ENCODE measurements at regions not wholly inside any gene's neighbourhood (a gene's known extent, or its start where the extent isn't known, plus 50 kb on each side); places are given as distances from the start of the nearest gene placed in this dataset.

DNA sequence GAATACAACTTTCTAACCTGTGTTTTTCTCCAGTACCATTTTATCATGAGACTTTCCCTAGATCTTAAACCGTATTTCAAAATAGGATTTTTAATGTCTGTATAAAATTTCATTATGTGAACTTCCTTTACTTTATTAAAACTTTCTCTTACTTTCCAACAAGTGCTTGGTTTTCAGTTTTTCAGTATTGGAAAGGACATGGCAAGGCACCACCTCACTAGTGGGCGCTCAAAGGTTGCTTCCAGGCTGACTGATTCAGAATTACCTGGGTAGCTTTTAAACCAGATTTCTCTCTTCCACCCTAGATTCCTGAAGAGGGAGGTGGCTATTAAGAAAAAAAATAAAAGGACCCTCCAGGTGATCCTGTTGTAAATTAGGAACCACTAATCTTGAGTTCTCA lies 236.6 kb downstream of the SOX2 start:
- Histone ChIP-seq H3K9me3 (ENCODE audit: control insufficient read depth in 2 of 3, insufficient read depth in 1 of 3, low read length in 3 of 3) (no peaks in the 10 kb centered on the region), H3K4me3 (ENCODE audit: low read length in 3 of 3) (no peak overlapping the region), H3K36me3 (ENCODE audit: control insufficient read depth in 2 of 3, insufficient read depth in 3 of 3, low read length in 3 of 3) (no peaks in the 10 kb centered on the region), H3K27me3 (ENCODE audit: control insufficient read depth, insufficient read depth, low read length) (no peaks in the 10 kb centered on the region), H3K4me1 (ENCODE audit: control insufficient read depth in 2 of 3, insufficient read depth in 2 of 3, low read depth in 1 of 3, low read length in 3 of 3) (no peaks in the 10 kb centered on the region), H3K27ac (ENCODE audit: low read depth in 2 of 2, low read length in 2 of 2) (no peak overlapping the region), H3K9ac (ENCODE audit: low read length in 3 of 3) (no peak overlapping the region)
- intact Hi-C loops (cut with DNase I) = no loop called here
- no peak for TF ChIP-seq CTCF (IDR thresholded peaks at IDR 0.05; ENCODE audit: borderline replicate concordance, extremely low read depth, insufficient read depth)
- DNase-seq (no peak), FAIRE-seq (no peak)

GRCh38 chr3:181952221-181952620 lies 240.5 kb downstream of the SOX2 start:
- Histone ChIP-seq H3K4me1 (ENCODE audit: control insufficient read depth in 2 of 3, insufficient read depth in 2 of 3, low read depth in 1 of 3, low read length in 3 of 3) (no peaks in the 10 kb centered on the region), H3K4me3 (ENCODE audit: low read length in 3 of 3) (no peak overlapping the region), H3K9me3 (ENCODE audit: control insufficient read depth in 2 of 3, insufficient read depth in 1 of 3, low read length in 3 of 3) (no peaks in the 10 kb centered on the region), H3K27me3 (ENCODE audit: control insufficient read depth, insufficient read depth, low read length) (no peaks in the 10 kb centered on the region), H3K36me3 (ENCODE audit: control insufficient read depth in 2 of 3, insufficient read depth in 3 of 3, low read length in 3 of 3) (no peaks in the 10 kb centered on the region), H3K27ac (ENCODE audit: low read depth in 2 of 2, low read length in 2 of 2) (no peak overlapping the region), H3K9ac (ENCODE audit: low read length in 3 of 3) (no peak overlapping the region)
- FAIRE-seq (no peak), DNase-seq (no peak)
- TF ChIP-seq CTCF (IDR thresholded peaks at IDR 0.05; ENCODE audit: borderline replicate concordance, extremely low read depth, insufficient read depth) = no peak
- intact Hi-C loops (cut with DNase I) = no loop called here

DNA sequence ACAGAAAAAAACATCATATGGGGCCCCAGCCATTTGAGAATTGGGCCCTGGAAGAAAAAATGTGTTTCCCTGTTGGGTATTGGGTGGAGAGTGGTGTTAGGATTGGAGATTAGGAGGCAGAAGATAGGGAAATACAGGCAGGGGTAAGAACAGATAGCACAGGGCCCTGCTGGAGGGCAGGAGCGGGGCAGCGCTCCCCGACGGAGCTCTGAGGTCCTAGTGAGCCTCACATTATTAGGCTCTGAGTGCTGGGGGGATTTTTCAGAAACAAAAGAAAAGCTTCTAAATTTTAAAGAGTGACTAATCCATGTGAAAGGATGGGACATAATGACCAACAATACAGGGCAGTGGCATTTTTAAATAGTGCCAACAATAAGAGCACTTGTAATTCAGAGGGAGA lies 241.2 kb downstream of the SOX2 start:
- H3K9ac ChIP-seq (ENCODE audit: low read length in 3 of 3) = no peak overlapping the region
- H3K4me3 ChIP-seq (ENCODE audit: low read length in 3 of 3) = no peak overlapping the region
- no peaks in the 10 kb centered on the region for H3K27me3 ChIP-seq (ENCODE audit: control insufficient read depth, insufficient read depth, low read length)
- intact Hi-C loops (cut with DNase I) = no loop called here
- no peaks in the 10 kb centered on the region for H3K9me3 ChIP-seq (ENCODE audit: control insufficient read depth in 2 of 3, insufficient read depth in 1 of 3, low read length in 3 of 3)
- H3K27ac ChIP-seq (ENCODE audit: low read depth in 2 of 2, low read length in 2 of 2) = no peak overlapping the region
- H3K36me3 ChIP-seq (ENCODE audit: control insufficient read depth in 2 of 3, insufficient read depth in 3 of 3, low read length in 3 of 3) = no peaks in the 10 kb centered on the region
- no peaks in the 10 kb centered on the region for H3K4me1 ChIP-seq (ENCODE audit: control insufficient read depth in 2 of 3, insufficient read depth in 2 of 3, low read depth in 1 of 3, low read length in 3 of 3)
- TF ChIP-seq CTCF (IDR thresholded peaks at IDR 0.05; ENCODE audit: borderline replicate concordance, extremely low read depth, insufficient read depth) = no peak
- FAIRE-seq (no peak), DNase-seq (no peak)

DNA sequence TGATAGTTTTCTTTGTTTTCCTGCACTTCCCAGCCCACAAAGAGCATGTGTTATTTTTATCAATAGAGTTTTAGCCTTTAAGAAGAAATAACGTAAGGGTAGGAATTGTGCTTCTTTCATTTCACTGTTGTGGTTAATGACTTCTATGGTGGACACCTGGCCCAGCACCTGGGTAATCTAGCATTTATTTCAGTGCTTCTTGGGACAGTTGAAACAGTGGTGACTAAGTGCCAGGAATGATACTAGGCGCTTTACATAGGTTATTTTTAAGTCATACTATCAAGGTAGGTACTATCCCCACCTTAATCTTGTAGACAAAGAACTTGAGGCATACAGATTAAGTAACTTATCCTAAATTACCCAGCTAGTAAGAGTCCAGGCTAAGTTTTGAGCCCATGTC lies 243.8 kb downstream of the SOX2 start:
- intact Hi-C loops (cut with DNase I) = no loop called here
- FAIRE-seq = no peak
- no peak for DNase-seq

More for the DNA sequence above, 243.8 kb downstream of the SOX2 start:
- H3K27me3 ChIP-seq (ENCODE audit: control insufficient read depth, insufficient read depth, low read length) = no peaks in the 10 kb centered on the region
- no peaks in the 10 kb centered on the region for H3K4me1 ChIP-seq (ENCODE audit: control insufficient read depth in 2 of 3, insufficient read depth in 2 of 3, low read depth in 1 of 3, low read length in 3 of 3)
- no peaks in the 10 kb centered on the region for H3K36me3 ChIP-seq (ENCODE audit: control insufficient read depth in 2 of 3, insufficient read depth in 3 of 3, low read length in 3 of 3)
- no peaks in the 10 kb centered on the region for H3K9me3 ChIP-seq (ENCODE audit: control insufficient read depth in 2 of 3, insufficient read depth in 1 of 3, low read length in 3 of 3)
- no peak overlapping the region for H3K27ac ChIP-seq (ENCODE audit: low read depth in 2 of 2, low read length in 2 of 2)
- TF ChIP-seq CTCF (IDR thresholded peaks at IDR 0.05; ENCODE audit: borderline replicate concordance, extremely low read depth, insufficient read depth) = no peak
- no peak overlapping the region for H3K4me3 ChIP-seq (ENCODE audit: low read length in 3 of 3)
- no peak overlapping the region for H3K9ac ChIP-seq (ENCODE audit: low read length in 3 of 3)

Data from kidney (tissue), 13 donors.